GM18511 (cell line): ENCODE measurements at regions not wholly inside any gene's neighbourhood (a gene's known extent, or its start where the extent isn't known, plus 50 kb on each side); places are given as distances from the start of the nearest gene placed in this dataset.
"Not testable (repeated sequence)": the region's sequence is repeated elsewhere in the genome, so short reads cannot be mapped to it uniquely, and the experiment has no call there.

Source experiments
- ATAC-seq: cut with Tn5 transposase; IDR thresholded peaks from one replicate; pipeline ENCODE4 v1.9.1; 2021; ENCODE audit warnings: mild to moderate bottlenecking, moderate library complexity; ENCODE audit not compliant: unreplicated experiment

DNA sequence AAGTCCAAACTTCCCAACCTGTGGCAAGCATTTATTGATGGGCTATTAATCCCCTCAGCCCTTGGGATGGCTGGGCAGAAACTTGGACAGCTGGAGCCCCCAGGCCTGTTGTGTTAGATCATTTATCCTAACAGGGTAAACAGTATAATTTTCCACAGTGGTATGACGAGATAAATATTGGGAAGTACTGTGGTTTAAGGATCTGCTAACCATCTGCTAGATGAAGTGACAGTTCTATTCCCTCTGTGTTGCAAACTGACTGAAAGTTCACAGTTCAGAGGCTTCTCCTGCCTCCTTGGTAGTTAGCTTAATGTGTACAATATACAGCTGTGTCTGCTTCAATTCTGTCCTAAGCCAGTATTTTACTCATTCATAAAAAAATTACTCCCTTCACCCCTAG, 127.5 kb upstream of the CHODL start:
- no peak for ATAC-seq

- no peak for ATAC-seq
Measured at GRCh38 chr21:18114810-18115209, 129.8 kb upstream of the CHODL start.

DNA sequence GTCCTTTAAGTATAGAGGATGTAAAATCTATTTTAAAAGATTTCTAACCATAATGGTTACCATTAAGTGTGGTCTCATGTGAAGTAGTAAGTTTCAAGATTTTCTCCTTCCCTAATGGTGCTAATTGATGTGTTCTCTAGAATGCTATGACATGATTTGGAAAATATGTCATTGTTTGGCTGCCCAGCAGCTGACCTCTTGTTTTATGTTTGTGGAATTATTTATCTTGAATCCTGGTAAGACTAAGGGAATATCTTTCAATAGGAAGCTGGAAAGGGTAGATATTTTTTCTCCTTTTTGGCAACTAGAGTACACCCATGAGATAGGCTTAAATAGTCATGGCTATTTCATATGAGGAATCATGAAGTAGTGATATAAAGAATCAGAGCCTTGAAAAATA, 139.8 kb upstream of the CHODL start:
- no peak for ATAC-seq

DNA sequence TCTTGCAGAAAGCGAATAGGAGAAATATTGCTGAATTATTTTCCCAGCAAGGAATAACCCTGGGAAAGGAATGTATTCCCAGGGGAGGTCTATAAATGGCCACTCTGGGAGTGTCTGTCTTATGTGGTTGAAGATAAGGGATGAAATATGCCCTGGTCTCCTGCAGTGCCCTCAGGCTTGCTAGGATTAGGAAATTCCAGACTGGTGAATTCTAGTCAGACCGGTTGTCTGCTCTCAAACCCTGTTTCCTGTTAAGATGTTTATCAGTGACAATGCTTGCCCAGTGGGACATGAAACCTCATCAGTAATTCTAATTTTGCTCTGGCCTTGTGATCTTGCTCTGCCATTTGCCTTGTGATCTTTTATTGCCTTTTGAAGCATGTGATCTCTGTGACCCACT, 148.2 kb upstream of the CHODL start:
- ATAC-seq, result not testable (repeated sequence)

DNA sequence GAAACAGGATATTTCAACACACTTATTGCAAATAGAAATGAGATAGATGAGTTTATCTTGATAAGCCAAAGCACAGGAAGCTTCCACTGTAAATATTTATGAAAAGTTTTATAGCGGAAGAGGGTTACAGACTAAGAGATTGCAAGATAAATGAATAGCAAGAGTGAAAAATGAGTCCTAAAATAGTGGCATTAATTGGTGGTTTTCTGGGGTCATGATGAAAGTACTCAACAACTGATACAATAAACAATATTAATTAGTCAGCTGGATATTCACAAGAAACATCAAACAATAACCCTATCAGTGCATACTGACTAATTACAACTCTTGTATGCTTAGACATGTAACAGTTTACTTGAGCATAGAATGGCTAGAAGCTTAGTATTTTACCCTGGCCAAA, 154.8 kb upstream of the CHODL start:
- no peak for ATAC-seq

DNA sequence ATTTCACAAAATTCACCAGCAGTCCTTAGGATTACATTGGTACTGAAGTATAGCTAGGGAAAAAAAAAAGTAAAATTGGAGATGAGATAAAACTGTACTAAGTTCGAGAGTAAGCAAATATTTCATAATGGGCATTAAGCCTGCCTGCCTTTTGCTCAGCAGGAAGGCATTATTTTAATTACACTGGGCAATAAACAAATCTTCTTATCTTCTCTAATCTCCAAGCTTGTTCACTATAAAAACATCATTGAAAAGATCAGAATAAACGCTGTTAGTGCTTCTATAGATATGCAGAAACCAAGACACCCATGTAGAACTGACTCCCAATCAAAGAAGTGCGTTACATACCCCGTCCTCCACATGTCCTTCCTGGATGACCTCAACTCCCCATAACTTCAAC, 174.2 kb upstream of the CHODL start:
- no peak for ATAC-seq

- no peak for ATAC-seq
Measured at GRCh38 chr21:18069875-18070274, 174.8 kb upstream of the CHODL start.

GRCh38 chr21:18060402-18060801, 184.2 kb upstream of the CHODL start:
- ATAC-seq, result no peak

GRCh38 chr21:18058731-18059398, 185.8 kb upstream of the CHODL start:
- no peak for ATAC-seq

- ATAC-seq, result no peak
Measured at GRCh38 chr21:18053151-18053550, 191.5 kb upstream of the CHODL start.

DNA sequence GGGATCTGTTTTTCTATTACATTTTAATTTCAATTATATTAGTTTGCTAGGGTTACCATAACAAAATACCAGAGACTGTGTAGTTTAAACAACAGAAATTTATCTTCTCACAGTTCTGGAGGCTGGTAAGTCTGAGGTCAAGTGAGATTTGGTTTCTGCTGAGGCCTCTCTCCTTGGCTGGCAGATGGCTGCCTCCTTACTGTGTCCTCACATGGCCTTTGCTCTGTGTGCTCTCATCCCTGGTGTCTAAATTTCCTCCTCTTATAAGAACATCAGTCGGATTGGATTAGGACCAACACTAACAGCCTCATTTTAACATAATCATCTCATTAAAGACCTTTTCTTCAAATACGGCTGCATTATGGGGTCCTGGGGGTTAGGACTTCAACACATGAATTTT, 195.2 kb upstream of the CHODL start:
- ATAC-seq, result no peak

DNA sequence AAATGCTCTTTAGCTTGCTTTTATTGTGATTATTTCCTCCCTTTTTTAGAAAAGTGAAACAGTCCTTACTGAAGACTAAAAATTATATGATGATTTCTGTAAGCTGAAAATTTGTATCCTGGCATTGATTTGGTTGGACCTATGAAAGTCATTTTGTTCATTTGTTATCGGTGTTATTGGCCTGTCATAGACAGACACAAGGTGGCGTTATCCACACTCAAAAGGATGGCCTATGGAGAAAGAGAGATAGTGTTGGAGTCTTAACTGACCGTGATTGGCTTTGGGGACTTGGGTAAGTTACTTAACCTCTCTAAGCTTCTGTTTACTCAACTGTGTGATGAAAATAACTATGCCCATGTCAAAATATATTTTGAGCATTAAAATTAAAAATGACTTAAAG, 203.6 kb upstream of the CHODL start:
- no peak for ATAC-seq

GRCh38 chr21:18030248-18030647, 211.1 kb upstream of the C21orf91 start:
- peak; percentile 82 for ATAC-seq

DNA sequence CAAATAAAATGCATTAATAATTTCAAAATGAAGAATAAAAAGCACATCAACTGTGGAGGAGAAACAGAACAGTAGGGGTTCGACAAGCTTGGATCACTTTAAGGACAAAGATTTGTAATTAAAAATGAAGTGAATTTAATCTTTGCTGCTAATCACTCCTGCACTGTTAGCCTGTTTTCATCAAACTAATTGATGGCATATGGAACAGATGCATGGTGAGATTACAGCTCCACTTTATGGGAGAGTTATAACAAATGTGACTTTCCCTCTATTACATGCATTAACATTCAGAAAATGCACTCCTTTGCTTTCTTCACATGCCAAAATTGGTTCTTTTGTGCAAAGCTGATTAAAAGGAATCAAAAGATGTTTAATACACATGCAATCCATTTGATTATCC, 207.2 kb upstream of the C21orf91 start:
- no peak for ATAC-seq

DNA sequence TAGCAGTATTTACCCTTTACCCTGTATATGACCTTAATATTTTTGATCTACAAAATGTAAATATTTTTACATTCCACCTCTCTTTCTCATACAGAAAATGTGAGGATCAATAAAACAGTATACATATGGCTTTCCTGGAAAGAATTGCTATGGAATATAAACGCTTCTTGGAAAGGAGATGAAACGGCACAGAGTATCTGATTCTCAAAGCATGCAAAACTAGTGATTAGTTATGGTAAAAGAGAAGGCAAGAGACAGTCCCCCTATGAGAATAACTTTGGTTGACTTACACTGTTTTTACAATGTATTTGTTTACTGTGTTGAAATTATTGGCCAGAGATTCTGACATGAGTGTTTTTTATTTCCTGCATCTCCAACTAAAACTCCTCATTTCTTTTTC, 204.6 kb upstream of the C21orf91 start:
- ATAC-seq, result no peak

- ATAC-seq, result no peak
Measured at GRCh38 chr21:18023157-18023556, 204.0 kb upstream of the C21orf91 start.

- no peak for ATAC-seq
Measured at GRCh38 chr21:18007121-18007520, 188.0 kb upstream of the C21orf91 start.

DNA sequence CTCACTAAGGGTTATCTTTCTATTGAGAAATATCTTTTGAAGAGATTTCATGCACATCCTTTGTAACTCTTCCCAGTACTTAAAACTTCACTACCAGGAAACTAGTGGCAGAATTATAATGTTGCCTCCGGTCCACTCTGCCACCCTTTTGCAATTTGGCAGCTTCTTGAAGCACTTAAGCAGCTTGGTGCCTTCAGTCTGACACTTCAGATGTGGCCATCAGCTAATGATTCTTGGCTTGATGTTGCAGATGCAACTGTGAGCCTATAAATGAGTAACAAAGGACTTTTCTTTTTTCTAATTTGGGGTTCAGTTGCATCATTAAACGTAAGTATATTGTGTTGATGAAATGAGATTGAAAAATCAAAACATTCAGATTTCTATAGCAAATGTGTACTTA, 187.5 kb upstream of the C21orf91 start:
- ATAC-seq, result no peak

DNA sequence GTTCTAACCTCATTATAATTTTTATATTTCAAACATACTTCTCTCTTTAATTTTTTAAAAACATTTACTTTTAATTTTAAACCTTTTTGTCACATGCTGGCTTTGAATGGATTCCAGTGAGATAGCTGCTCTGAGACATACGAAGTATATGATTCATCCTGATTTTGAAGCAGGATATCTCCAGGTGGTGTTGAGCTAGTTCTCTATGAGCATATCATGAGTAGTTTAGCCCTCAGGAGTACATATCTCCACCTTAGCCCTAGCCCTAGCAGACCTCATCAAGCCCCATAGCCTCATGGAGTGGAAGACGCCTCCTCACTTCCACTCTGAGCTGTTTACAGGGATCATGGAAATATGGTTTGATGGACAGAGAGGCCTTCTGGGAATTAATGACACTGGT, 183.2 kb upstream of the C21orf91 start:
- no peak for ATAC-seq

GRCh38 chr21:18000981-18001686, 182.0 kb upstream of the C21orf91 start:
- ATAC-seq, result no peak

GRCh38 chr21:17998599-17998998, 179.4 kb upstream of the C21orf91 start:
- ATAC-seq, result not testable (repeated sequence)

DNA sequence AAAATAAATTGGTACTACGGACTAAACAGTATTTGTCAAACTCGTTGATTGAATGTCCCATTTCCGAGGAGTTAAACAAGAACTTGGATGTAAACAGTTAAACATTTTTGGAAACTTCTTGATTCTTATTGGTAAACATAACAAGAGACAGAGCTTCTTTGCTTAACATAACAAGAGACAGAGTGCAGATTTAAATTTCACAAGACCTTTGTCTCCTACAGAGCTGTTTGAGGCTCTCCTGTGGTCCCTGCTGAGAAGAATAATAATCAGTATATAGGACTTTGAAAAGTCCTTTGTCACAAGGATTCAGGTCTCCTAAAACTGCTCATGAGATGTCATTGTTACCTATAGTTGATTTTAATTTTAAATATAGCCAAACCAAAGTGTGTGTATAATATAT, 170.6 kb upstream of the C21orf91 start:
- ATAC-seq, result no peak

GRCh38 chr21:17988102-17988437, 168.9 kb upstream of the C21orf91 start:
- no peak for ATAC-seq
